ENCODE measurements at regions not wholly inside any gene's neighbourhood (a gene's known extent, or its start where the extent isn't known, plus 50 kb on each side); places are given as distances from the start of the nearest gene placed in this dataset.

DNA sequence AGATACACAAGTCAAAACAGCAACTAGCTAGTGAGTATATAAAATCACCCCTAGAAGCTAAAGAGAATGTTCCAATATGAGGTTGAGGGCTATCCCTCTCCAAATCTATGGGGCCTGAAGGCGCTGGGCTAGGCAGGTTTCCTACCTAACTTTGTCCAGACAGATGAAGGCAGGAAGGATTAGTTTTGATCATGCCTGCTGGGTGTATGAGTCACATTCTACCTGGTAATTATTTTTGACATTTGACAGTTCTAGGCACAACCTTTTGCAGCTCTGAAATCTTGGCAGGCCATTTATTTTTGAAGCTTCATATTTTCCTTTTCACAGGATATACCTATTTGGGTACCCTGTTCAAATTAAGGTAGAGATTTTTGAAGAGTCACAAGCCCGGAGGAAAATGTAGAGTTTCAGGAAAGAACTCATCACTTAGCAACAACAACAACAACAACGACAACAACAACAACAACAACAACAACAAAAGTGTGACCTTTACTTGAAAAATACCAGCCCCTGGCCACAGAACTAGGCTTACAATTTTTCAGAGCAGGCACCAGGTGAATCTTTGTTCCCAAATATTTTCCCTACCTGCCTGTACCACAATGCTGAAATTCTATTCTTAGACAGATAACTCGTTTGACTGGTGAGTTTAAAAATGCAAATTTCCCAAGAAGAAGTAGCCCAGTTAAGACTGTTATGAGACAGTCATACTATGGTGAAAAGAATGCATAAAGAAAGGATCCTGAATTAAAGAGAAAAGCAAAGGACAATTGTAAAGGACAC, 175.5 kb upstream of the TUT7 start:
- no peaks in the 10 kb centered on the region for H3K4me1 ChIP-seq
- H3K9me3 ChIP-seq: no peaks in the 10 kb centered on the region
- TF ChIP-seq CTCF (IDR thresholded peaks at IDR 0.05; ENCODE audit: low read depth, low read length): no peak
- H3K36me3 ChIP-seq: no peaks in the 10 kb centered on the region
- H3K27me3 ChIP-seq: no peaks in the 10 kb centered on the region
- DNase-seq: no peak
- no peak overlapping the region for H3K4me3 ChIP-seq (ENCODE audit: low read depth, low read length)

DNA sequence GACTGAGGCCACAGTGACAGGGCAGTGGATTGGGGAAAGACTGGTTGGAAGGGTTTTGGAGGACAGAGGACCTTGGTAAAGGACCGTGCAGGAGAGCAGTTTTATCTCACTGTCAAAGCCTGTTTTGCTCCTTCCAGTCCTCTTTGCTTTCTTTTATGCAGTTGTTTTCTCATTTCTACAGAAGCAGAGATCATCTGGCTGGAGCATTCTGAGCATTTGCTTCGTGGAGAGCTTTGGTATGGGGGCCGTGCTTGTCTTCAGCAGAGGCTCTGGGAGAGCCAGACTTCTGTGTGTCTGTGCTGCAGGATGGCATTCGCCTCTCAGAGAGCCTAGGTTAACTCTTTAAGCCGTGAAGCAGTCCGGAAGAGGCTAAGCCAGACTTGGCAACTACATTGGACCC, 171.8 kb upstream of the TUT7 start:
- Histone ChIP-seq H3K27me3 (no peaks in the 10 kb centered on the region), H3K4me3 (ENCODE audit: low read depth, low read length) (no peak overlapping the region), H3K9me3 (no peaks in the 10 kb centered on the region), H3K4me1 (no peaks in the 10 kb centered on the region), H3K36me3 (no peaks in the 10 kb centered on the region)
- DNase-seq: no peak
- TF ChIP-seq CTCF (IDR thresholded peaks at IDR 0.05; ENCODE audit: low read depth, low read length): no peak

DNA sequence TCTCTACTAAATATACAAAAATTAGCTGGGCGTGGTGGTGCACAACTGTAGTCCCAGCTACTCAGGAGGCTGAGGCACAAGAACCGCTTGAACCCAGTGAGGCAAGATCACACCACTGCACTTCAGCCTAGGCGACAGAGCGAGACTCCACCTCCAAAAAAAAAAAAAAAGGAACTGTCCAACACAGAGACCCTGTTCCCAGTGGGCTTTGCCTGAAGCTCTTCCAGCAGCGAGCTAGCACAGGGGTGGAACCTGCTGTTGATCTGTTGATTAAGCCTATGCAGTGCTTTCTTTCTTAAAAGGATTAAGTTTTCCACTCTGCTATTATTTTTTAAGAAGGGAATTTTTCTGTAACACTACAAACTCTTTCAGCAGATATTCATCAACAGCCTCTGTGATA, 171.0 kb upstream of the TUT7 start:
- no peak for TF ChIP-seq CTCF (IDR thresholded peaks at IDR 0.05; ENCODE audit: low read depth, low read length)
- DNase-seq: no peak
- H3K4me1 ChIP-seq: no peaks in the 10 kb centered on the region
- no peak overlapping the region for H3K4me3 ChIP-seq (ENCODE audit: low read depth, low read length)
- no peaks in the 10 kb centered on the region for H3K27me3 ChIP-seq
- H3K36me3 ChIP-seq: no peaks in the 10 kb centered on the region
- no peaks in the 10 kb centered on the region for H3K9me3 ChIP-seq

GRCh38 chr9:86521977-86522376, 167.8 kb upstream of the TUT7 start:
- DNase-seq: no peak
- Histone ChIP-seq H3K4me3 (ENCODE audit: low read depth, low read length) (no peak overlapping the region), H3K9me3 (no peaks in the 10 kb centered on the region), H3K4me1 (no peaks in the 10 kb centered on the region), H3K36me3 (no peaks in the 10 kb centered on the region), H3K27me3 (no peaks in the 10 kb centered on the region)
- TF ChIP-seq CTCF (IDR thresholded peaks at IDR 0.05; ENCODE audit: low read depth, low read length): no peak

DNA sequence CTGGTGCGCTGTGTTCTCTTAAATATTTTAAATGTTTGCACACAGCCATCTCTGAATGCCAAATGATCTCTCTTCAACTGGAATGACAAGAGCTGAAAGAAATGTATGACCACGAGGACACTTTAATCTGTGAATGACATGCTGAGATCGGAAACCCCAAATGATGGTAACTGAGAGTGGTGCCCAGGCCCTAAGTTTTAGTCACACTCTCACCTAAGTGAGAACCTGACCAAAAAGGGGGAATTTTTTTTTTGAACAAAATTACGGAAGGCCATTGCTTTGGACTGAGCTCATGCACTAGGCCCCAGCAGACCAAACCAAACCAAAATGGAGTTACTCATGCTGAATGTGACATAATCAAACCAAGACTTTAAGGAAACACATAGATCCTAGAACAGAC, 167.1 kb upstream of the TUT7 start:
- H3K4me3 ChIP-seq (ENCODE audit: low read depth, low read length): no peak overlapping the region
- H3K36me3 ChIP-seq: no peaks in the 10 kb centered on the region
- H3K27me3 ChIP-seq: no peaks in the 10 kb centered on the region
- H3K4me1 ChIP-seq: no peaks in the 10 kb centered on the region
- no peaks in the 10 kb centered on the region for H3K9me3 ChIP-seq
- DNase-seq: no peak
- no peak for TF ChIP-seq CTCF (IDR thresholded peaks at IDR 0.05; ENCODE audit: low read depth, low read length)

GRCh38 chr9:86519066-86519615, 164.9 kb upstream of the TUT7 start:
- Histone ChIP-seq H3K9me3 (no peaks in the 10 kb centered on the region), H3K4me1 (no peaks in the 10 kb centered on the region), H3K36me3 (no peaks in the 10 kb centered on the region), H3K4me3 (ENCODE audit: low read depth, low read length) (no peak overlapping the region), H3K27me3 (no peaks in the 10 kb centered on the region)
- no peak for DNase-seq
- no peak for TF ChIP-seq CTCF (IDR thresholded peaks at IDR 0.05; ENCODE audit: low read depth, low read length)
